Heart right ventricle (tissue), 16 donors: ENCODE measurements at regions not wholly inside any gene's neighbourhood (a gene's known extent, or its start where the extent isn't known, plus 50 kb on each side); places are given as distances from the start of the nearest gene placed in this dataset.

Experiments used
- ATAC-seq, 8 donors: fragments of 200-7000 bp; cut with Tn5 transposase; one replicate each; pipeline ENCODE4 v1.9.1; 2020; ENCODE audit warnings: mild to moderate bottlenecking in 8 of 8, moderate library complexity in 8 of 8, moderate number of reproducible peaks in 1 of 8
- DNase-seq, 2 donors: peaks; one replicate each; pipeline ENCODE4 v3.0.0-alpha.2; 2020
- H3K27ac ChIP-seq, 10 donors: fragments of 200-600 bp; sonication (generic) in 2 of 10; one replicate each; pipeline versions ENCODE4 v1.5.0 to v1.8.0; 2020 to 2022; ENCODE audit warnings: mild to moderate bottlenecking in 3 of 10
- H3K27me3 ChIP-seq, 7 donors: fragments of 200-600 bp; one replicate each; pipeline ENCODE4 v1.8.0; 2021 to 2022; ENCODE audit warnings: mild to moderate bottlenecking in 2 of 7
- H3K36me3 ChIP-seq, 9 donors: fragments of 200-600 bp; sonication (generic) in 1 of 9; one replicate each; pipeline versions ENCODE4 v1.5.0 to v1.8.0; 2020 to 2022; ENCODE audit warnings: mild to moderate bottlenecking in 2 of 9
- H3K4me1 ChIP-seq, 9 donors: fragments of 200-600 bp; sonication (generic) in 1 of 9; one replicate each; pipeline versions ENCODE4 v1.5.0 to v1.8.0; 2020 to 2022; ENCODE audit warnings: mild to moderate bottlenecking in 4 of 9
- H3K4me3 ChIP-seq, 10 donors: fragments of 200-600 bp; sonication (generic) in 2 of 10; one replicate each; pipeline versions ENCODE4 v1.5.0 to v1.8.0; 2020 to 2022; ENCODE audit warnings: mild to moderate bottlenecking in 7 of 10, moderate library complexity in 2 of 10
- H3K9me3 ChIP-seq, 11 donors: fragments of 200-600 bp in 10 of 11; sonication (generic) in 2 of 11; one replicate each; pipeline versions ENCODE4 v1.5.0 to v1.8.0; 2013 to 2022; ENCODE audit warnings: mild to moderate bottlenecking in 2 of 11, control low read depth in 1 of 11, moderate library complexity in 1 of 11
- WGBS, 2 donors: extraction: QIAGEN DNeasy Blood & Tissue Kit; methylation state at CpG; one replicate each; pipeline ENCODE4 v1.1.7; 2013; ENCODE audit warnings: inconsistent platforms in 1 of 2; 5-methylcytosine and 5-hydroxymethylcytosine counted together
- intact Hi-C, 10 donors: fragments of 100-400 bp; cut with DNase I; formaldehyde crosslinking; loops; one replicate each; pipeline versions ENCODE4 v1.11.1 to v1.14.2; 2022
- TF ChIP-seq, protein P1 (sequence below), 9 donors: fragments of 200-600 bp; sonication (generic) in 2 of 9; IDR thresholded peaks; one replicate each; pipeline versions ENCODE4 v1.5.0 to v1.8.0; 2021 to 2022; ENCODE audit warnings: antibody characterized with exemption in 9 of 9, mild to moderate bottlenecking in 5 of 9, moderate library complexity in 1 of 9
- donor health status: Arrhythmogenic right ventricular cardiomyopathy.
- donor health status: ischemic (EF 13 %, LVEDD 7.1; RV severe dilation, severe dysfunction).
- donor health status: healthy with polysubstance abuse.
- donor health status: DM: no; HTN: yes; CAD: no.
- donor health status: DM: no; HTN: no; CAD: no.
- donor health status: ischemic (EF 25% LVEDD 6.9; RV normal size, moderate dysfunction).
- donor health status: ischemic (EF 25% LVEDD 5.7; RV mildly dilated, moderate dysfunction).
- donor health status: healthy.
- donor health status: DM: yes; HTN: yes; CAD: no.
- donor health status: Ischemic cardiomyopathy.
- donor health status: ischemic (EF 35%, LVEDD 5.7; RV mildly dilated, moderate dysfunction).
- donor health status: nonischemic (EF 11% LVEDD 7.7; RV severe dilation, severe dysfunction).
- donor health status: DM: yes; HTN: yes; CAD: no.
- donor health status: PGD.
- donor health status: ischemic (EF 29% LVEDD 5.4; RV normal size, mild dysfunction).
- donor health status: nonischemic (EF 23%, LVEDD 6.1; RV moderate dilation, normal function).

DNA sequence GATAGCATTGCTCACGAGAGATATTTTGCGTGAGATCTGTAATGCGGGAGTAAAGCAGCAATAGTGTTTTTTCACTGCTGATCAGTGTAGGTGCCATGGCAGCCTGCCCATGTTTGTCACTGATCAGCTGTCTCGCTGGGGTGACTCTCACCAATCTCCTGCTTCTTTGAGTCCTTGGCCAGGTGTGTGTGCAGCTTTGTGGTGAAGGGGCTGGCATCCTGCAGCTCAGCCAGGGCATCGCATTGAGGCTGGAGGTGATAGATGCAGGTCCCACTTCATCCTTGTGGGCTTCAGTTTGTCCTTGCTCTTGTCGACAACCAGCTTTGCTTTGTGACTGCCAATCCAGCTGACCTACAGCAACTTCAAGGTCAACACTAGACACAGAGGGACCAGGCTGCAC is 258.3 kb upstream of the CXCR4 start:
- Histone ChIP-seq H3K36me3 (no peaks in the 10 kb centered on the region), H3K4me3 (no peak overlapping the region), H3K27me3 (peaks cover 0 to 4% (median 0%) of the 10 kb centered on the region in 7 donors), H3K4me1 (peaks cover 0 to 34% (median 4%) of the 10 kb centered on the region in 9 donors), H3K27ac (peak overlapping the region in 1 of 10 donors; percentile 42), H3K9me3 (no peaks in the 10 kb centered on the region)
- intact Hi-C loops, result loop anchor here in 6 of 10 donors (5.0 to 10.0 kb wide), 5 partner anchors 251 to 464 kb away; partner anchors contain the start of gene CXCR4 (in 3 of the 6)
- TF ChIP-seq, protein P1, sequence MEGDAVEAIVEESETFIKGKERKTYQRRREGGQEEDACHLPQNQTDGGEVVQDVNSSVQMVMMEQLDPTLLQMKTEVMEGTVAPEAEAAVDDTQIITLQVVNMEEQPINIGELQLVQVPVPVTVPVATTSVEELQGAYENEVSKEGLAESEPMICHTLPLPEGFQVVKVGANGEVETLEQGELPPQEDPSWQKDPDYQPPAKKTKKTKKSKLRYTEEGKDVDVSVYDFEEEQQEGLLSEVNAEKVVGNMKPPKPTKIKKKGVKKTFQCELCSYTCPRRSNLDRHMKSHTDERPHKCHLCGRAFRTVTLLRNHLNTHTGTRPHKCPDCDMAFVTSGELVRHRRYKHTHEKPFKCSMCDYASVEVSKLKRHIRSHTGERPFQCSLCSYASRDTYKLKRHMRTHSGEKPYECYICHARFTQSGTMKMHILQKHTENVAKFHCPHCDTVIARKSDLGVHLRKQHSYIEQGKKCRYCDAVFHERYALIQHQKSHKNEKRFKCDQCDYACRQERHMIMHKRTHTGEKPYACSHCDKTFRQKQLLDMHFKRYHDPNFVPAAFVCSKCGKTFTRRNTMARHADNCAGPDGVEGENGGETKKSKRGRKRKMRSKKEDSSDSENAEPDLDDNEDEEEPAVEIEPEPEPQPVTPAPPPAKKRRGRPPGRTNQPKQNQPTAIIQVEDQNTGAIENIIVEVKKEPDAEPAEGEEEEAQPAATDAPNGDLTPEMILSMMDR (IDR thresholded peaks at IDR 0.05), result no peak
- 83 to 88% methylated on average over 6 of the region's 6 CpGs for WGBS, 2 donors
- no peak for DNase-seq
- peak in 1 of 8 donors; percentile 13 for ATAC-seq

DNA sequence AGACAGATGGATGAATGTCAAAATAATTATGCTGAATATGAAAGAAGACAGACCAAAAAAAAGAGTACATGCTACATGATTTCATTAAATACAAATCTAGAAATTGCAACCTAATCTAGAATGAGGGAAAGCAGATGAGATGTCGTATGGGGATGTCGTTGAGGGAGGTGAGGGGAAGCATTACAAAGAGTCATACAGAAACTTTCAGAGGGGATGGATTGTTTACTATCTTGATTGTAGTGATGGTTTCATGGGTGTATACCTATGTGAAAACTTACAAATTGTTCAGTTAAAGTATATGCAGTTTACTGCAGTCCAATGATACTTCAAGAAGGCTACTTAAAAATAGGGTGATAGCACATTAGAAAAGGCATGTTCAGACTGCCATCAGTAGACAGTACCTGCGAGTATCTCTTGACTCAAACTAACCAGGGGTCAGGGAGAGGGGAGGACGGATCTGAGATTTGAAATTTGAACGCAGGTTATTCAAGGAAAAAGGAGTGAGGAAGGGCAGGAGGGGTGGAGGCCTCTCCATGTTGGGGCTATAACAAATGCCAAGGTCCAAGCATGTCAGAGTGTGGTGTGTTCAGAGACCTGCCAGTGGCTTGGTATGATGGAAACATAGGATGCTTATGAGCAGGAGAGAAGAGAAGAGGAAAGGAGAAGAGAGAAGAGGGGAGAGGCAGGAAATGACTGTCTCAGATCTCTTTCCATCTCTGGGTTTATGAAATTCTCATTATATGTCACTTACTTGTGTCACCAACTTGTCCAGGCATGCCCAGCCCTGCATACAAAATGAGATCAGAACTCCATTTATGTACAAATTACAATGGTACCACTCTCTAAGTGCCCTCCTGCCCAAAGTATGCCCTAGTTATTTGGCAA is 257.3 kb upstream of the CXCR4 start:
- ATAC-seq, result no peak
- TF ChIP-seq, protein P1 (IDR thresholded peaks at IDR 0.05), result no peak
- Histone ChIP-seq H3K4me3 (no peak overlapping the region), H3K36me3 (no peaks in the 10 kb centered on the region), H3K9me3 (no peaks in the 10 kb centered on the region), H3K4me1 (peaks cover 0 to 34% (median 4%) of the 10 kb centered on the region in 9 donors), H3K27ac (peak overlapping the region in 1 of 10 donors; percentile 16), H3K27me3 (no peaks in the 10 kb centered on the region)
- WGBS, 2 donors, result 92 to 96% methylated on average over 5 of the region's 5 CpGs
- no peak for DNase-seq
- intact Hi-C loops, result loop anchor here in 6 of 10 donors (5.0 to 10.0 kb wide), 5 partner anchors 250 to 463 kb away; partner anchors contain the start of gene CXCR4 (in 3 of the 6)

DNA sequence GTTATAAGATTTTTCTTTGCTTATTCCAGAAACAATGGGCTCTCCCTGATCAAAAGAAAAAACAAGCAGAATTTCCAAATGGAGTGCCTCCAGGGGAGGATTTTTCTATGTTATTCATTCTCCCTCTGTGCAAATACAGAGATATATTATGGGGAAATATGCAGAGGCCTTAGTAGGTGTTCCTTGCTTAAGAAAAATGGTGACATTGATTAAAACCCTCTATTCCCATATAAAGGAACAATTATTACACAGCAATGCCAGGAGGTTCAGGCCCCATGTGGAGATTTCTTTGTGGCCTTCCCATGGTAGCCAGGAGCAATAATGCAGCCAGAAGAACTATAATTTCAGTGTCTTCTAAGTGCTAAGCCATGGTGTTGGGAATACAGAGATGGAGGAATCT is 255.9 kb upstream of the CXCR4 start:
- intact Hi-C loops, result loop anchor here in 2 of 10 donors (10.0 kb wide), 2 partner anchors 249 to 259 kb away; partner anchors contain the start of gene CXCR4 (in 1 of the 2)
- H3K27me3 ChIP-seq, result no peaks in the 10 kb centered on the region
- TF ChIP-seq, protein P1 (IDR thresholded peaks at IDR 0.05), result no peak
- H3K36me3 ChIP-seq, result no peaks in the 10 kb centered on the region
- peaks cover 0 to 32% (median 4%) of the 10 kb centered on the region in 9 donors for H3K4me1 ChIP-seq
- H3K27ac ChIP-seq, result no peak overlapping the region
- ATAC-seq (no peak), DNase-seq (no peak)
- no peak overlapping the region for H3K4me3 ChIP-seq
- H3K9me3 ChIP-seq, result no peaks in the 10 kb centered on the region

DNA sequence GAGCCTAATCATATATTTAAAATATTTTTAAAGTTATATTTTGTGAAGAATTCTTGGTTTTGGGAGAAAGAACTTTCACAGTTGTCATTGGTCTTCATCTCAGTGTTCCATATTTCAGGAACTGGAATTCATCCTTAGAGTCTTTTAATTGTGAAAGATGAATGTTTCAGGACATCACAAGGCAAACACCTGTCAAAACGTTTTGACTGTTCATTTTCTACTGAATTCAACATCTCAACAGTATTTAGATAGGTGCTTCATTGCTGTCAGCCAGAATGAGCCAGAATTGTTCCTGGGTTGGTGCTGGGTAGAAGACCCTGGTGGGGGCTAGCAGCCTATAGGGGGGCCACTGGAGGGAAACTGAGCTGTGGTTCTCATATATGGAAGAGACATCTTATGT is 255.1 kb upstream of the CXCR4 start:
- H3K4me3 ChIP-seq, result no peak overlapping the region
- intact Hi-C loops, result loop anchor here in 2 of 10 donors (10.0 kb wide), 2 partner anchors 248 to 258 kb away; partner anchors contain the start of gene CXCR4 (in 1 of the 2)
- H3K27ac ChIP-seq, result no peak overlapping the region
- H3K9me3 ChIP-seq, result peaks cover 0 to 6% (median 0%) of the 10 kb centered on the region in 11 donors
- WGBS, 2 donors, result 51% methylated on average over 1 of the region's 1 CpG
- H3K27me3 ChIP-seq, result no peaks in the 10 kb centered on the region
- TF ChIP-seq, protein P1 (IDR thresholded peaks at IDR 0.05), result no peak
- peaks cover 0 to 24% (median 4%) of the 10 kb centered on the region in 9 donors for H3K4me1 ChIP-seq
- no peaks in the 10 kb centered on the region for H3K36me3 ChIP-seq
- DNase-seq (no peak), ATAC-seq (no peak)
